K562 (cell line): ENCODE measurements at regions not wholly inside any gene's neighbourhood (a gene's known extent, or its start where the extent isn't known, plus 50 kb on each side); places are given as distances from the start of the nearest gene placed in this dataset.

Source experiments
- ATAC-seq: fragments of 200-7000 bp; cut with Tn5 transposase; 3 replicates; pipeline ENCODE4 v1.9.1; 2020; ENCODE audit warnings: moderate library complexity
- BruUV-seq: library from RNA; stranded (reverse); fragments of 400-500 nt; replicated peaks from 2 replicates; lab custom pipeline; 2021; lab: Mats Ljungman, UMichigan
- CTCF ChIA-PET: fragments of 300-600 bp; formaldehyde crosslinking; extraction: SDS; loops from one replicate; lab custom pipeline; 2021; ENCODE audit warnings: low intra/inter-chr PET ratio; lab: Yijun Ruan, JAX
- POLR2A ChIA-PET: fragments of 300-600, 350-650 bp; sonication (Branson Sonifier 250); formaldehyde crosslinking; extraction: SDS; loops from one replicate; lab custom pipeline; 2021; ENCODE audit warnings: antibody characterized with exemption, inconsistent platforms; lab: Yijun Ruan, JAX
- DNase-seq, 4 experiments: peaks; one replicate each; pipeline versions ENCODE4 v3.0.0 to v3.0.0-alpha.2; 2011 to 2018; ENCODE audit warnings: low spot score in 3 of 4, mixed read lengths in 3 of 4; ENCODE audit errors: extremely low read depth in 1 of 4
- FAIRE-seq: peaks from 2 replicates; lab custom pipeline; 2011; peaks lifted over from hg19 to GRCh38; lab: Jason Lieb, UNC
- H2AFZ ChIP-seq: 2 replicates; pipeline ENCODE4 v1.6.0; 2011; ENCODE audit warnings: low read depth, low read length, control low read depth, inconsistent platforms
- H3K27ac ChIP-seq: fragments of 200-600 bp; 3 replicates; pipeline ENCODE4 v1.8.0; 2011; ENCODE audit warnings: low read depth, mild to moderate bottlenecking, control low read depth, inconsistent platforms, low read length, moderate library complexity, mixed read lengths; ENCODE audit errors: extremely low read depth
- H3K27me3 ChIP-seq, 2 experiments: fragments of 300-600 bp in 1 of 2; 2 replicates in 1 of 2; 3 replicates in 1 of 2; pipeline versions ENCODE4 v1.6.0 to v1.8.0; 2011; ENCODE audit warnings: inconsistent platforms in 2 of 2, low read length in 2 of 2, mild to moderate bottlenecking in 1 of 2, mixed read lengths in 1 of 2, moderate library complexity in 1 of 2; ENCODE audit not compliant: control insufficient read depth in 2 of 2, insufficient read depth in 2 of 2
- H3K36me3 ChIP-seq: fragments of 300-600 bp; 3 replicates; pipeline ENCODE4 v1.8.0; 2011; ENCODE audit warnings: mild to moderate bottlenecking, low read length, inconsistent platforms; ENCODE audit not compliant: control insufficient read depth, insufficient read depth
- H3K4me1 ChIP-seq, 2 experiments: fragments of 200-600 bp in 1 of 2; replicated peaks in 1 of 2; 2 replicates in 1 of 2; 3 replicates in 1 of 2; pipeline versions ENCODE4 v1.5.1 to v1.8.0; 2011; ENCODE audit warnings: inconsistent platforms in 2 of 2, low read length in 2 of 2, mild to moderate bottlenecking in 1 of 2, mixed read lengths in 1 of 2, moderate library complexity in 1 of 2; ENCODE audit not compliant: control insufficient read depth in 2 of 2, insufficient read depth in 2 of 2
- H3K4me2 ChIP-seq: 2 replicates; pipeline ENCODE4 v1.6.1; 2011; ENCODE audit warnings: low read length, control low read depth, inconsistent platforms, mixed read lengths; ENCODE audit not compliant: insufficient read depth
- H3K4me3 ChIP-seq: fragments of 200-600 bp; sonication (generic), shearing (Covaris generic); 2 replicates; pipeline ENCODE4 v1.5.1; 2016; ENCODE audit warnings: control low read depth, inconsistent platforms
- H3K79me2 ChIP-seq: fragments of 200-600 bp; 3 replicates; pipeline ENCODE4 v1.8.0; 2011; ENCODE audit warnings: low read length, inconsistent platforms; ENCODE audit not compliant: control insufficient read depth, insufficient read depth
- H3K9ac ChIP-seq, 2 experiments: 2 replicates each; pipeline versions ENCODE4 v1.6.0 to v1.6.1; 2011; ENCODE audit warnings: low read depth in 2 of 2, low read length in 2 of 2, control low read depth in 1 of 2, inconsistent platforms in 1 of 2, mild to moderate bottlenecking in 1 of 2, mixed read lengths in 1 of 2; ENCODE audit not compliant: insufficient read depth in 1 of 2
- H3K9me1 ChIP-seq: one replicate; pipeline ENCODE4 v1.6.0; 2011; ENCODE audit warnings: inconsistent platforms, mild to moderate bottlenecking, low read length, moderate library complexity; ENCODE audit not compliant: control insufficient read depth, insufficient read depth
- H3K9me3 ChIP-seq: replicated peaks from 2 replicates; pipeline ENCODE4 v1.5.1; 2011; ENCODE audit warnings: low read depth, low read length, inconsistent platforms; ENCODE audit not compliant: control insufficient read depth, insufficient read depth
- H4K20me1 ChIP-seq: replicated peaks from 2 replicates; pipeline ENCODE4 v1.6.1; 2011; ENCODE audit warnings: low read length, inconsistent platforms, mixed read lengths; ENCODE audit not compliant: control insufficient read depth, insufficient read depth
- FOXK1 ChIP-seq: sonication (generic); formaldehyde crosslinking; IDR thresholded peaks from 2 replicates; pipeline ENCODE4 v1.8.0; 2022; ENCODE audit warnings: missing genetic modification reagents, mild to moderate bottlenecking, borderline replicate concordance
- GTF2E2 ChIP-seq: fragments of 200-800 bp; sonication (Bioruptor generic); IDR thresholded peaks from 2 replicates; pipeline ENCODE4 v1.6.1; 2016; ENCODE audit warnings: missing genetic modification characterization, missing compliant biosample characterization
- HNRNPH1 ChIP-seq: fragments of 200-400 bp; formaldehyde crosslinking; optimal IDR thresholded peaks from 2 replicates; pipeline ENCODE3; 2017; ENCODE audit warnings: low read depth, mild to moderate bottlenecking, low read length, moderate library complexity
- KDM5B ChIP-seq: fragments of 200-600 bp; sonication (generic); IDR thresholded peaks from 2 replicates; pipeline ENCODE4 v1.6.1; 2012; ENCODE audit warnings: low read depth, mild to moderate bottlenecking, moderate library complexity, low read length, control low read depth, inconsistent platforms; ENCODE audit not compliant: insufficient replicate concordance
- RBM15 ChIP-seq: fragments of 200-400 bp; formaldehyde crosslinking; IDR thresholded peaks from 2 replicates; pipeline ENCODE4 v1.6.1; 2018; ENCODE audit warnings: mild to moderate bottlenecking, low read length, moderate library complexity; ENCODE audit not compliant: insufficient read depth
- SIX5 ChIP-seq, 2 experiments: IDR thresholded peaks; 2 replicates each; pipeline ENCODE4 v1.6.1; 2011; ENCODE audit warnings: low read length in 2 of 2, borderline replicate concordance in 1 of 2, low read depth in 1 of 2, mild to moderate bottlenecking in 1 of 2, moderate library complexity in 1 of 2; ENCODE audit not compliant: insufficient read depth in 1 of 2
- XRCC3 ChIP-seq: fragments of 450-650 bp; IDR thresholded peaks from 2 replicates; pipeline ENCODE4 v1.6.1; 2017; ENCODE audit warnings: mild to moderate bottlenecking, moderate library complexity
- ZBTB1 ChIP-seq: sonication (generic); formaldehyde crosslinking; IDR thresholded peaks from 2 replicates; pipeline ENCODE4 v1.8.1; 2023; ENCODE audit warnings: missing genetic modification reagents, low read depth, mild to moderate bottlenecking, borderline replicate concordance
- ZFP1 ChIP-seq: fragments of 450-650 bp; formaldehyde crosslinking; IDR thresholded peaks from 2 replicates; pipeline ENCODE4 v1.4.0; 2020; ENCODE audit warnings: mild to moderate bottlenecking, mixed read lengths
- ZNF436 ChIP-seq: fragments of 250-450, 450-650 bp; sonication (Bioruptor Pico); formaldehyde crosslinking; IDR thresholded peaks from 2 replicates; pipeline ENCODE4 v1.7.0; 2020; ENCODE audit warnings: mild to moderate bottlenecking
- ZNF785 ChIP-seq: fragments of 250-450 bp; sonication (Bioruptor Pico); IDR thresholded peaks from 2 replicates; pipeline ENCODE4 v1.4.0; 2020; ENCODE audit warnings: mild to moderate bottlenecking
- in situ Hi-C: fragments of 300-500 bp; cut with MboI; formaldehyde crosslinking; loops from 4 replicates; pipeline ENCODE4 v1.15.0; 2018; ENCODE audit warnings: inconsistent platforms, mixed read lengths
- intact Hi-C: fragments of 100-400 bp; cut with micrococcal nuclease; formaldehyde crosslinking; loops from 2 replicates; pipeline ENCODE4 v1.14.2; 2022
- TF ChIP-seq, protein P1 (sequence below): IDR thresholded peaks from 3 replicates; pipeline ENCODE4 v1.6.1; 2011; ENCODE audit warnings: borderline replicate concordance, mild to moderate bottlenecking; ENCODE audit not compliant: insufficient read length, insufficient read depth
- TF ChIP-seq, protein P2 (sequence below): sonication (generic); formaldehyde crosslinking; IDR thresholded peaks from 2 replicates; pipeline ENCODE4 v1.8.1; 2022; ENCODE audit warnings: missing genetic modification reagents

DNA sequence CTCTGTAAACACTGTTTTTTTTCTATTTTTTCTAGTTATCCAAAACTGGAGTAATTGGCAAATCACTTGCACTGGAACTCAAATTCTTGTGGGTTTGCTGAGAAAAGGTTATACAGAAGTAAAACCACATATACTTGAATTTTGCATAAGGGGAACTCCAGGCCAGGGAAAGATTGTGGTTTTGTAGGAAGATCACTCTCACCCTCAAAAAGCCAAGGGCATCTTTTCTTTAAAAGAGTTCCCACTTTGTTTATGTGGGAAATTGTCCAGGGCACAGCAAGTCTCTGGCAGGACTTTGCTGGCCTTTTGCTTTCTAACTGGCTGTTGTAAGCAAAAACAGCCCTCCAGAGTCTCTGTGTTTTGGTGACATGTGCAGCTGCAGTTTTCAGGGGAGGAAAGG, 340.3 kb upstream of the RBMS3 start:
- no peak for ATAC-seq
- no peaks in the 10 kb centered on the region for H3K36me3 ChIP-seq
- H2AFZ ChIP-seq, result no peak overlapping the region
- no peaks in the 10 kb centered on the region for H3K9me1 ChIP-seq
- H4K20me1 ChIP-seq, result no peaks in the 10 kb centered on the region
- no peaks in the 10 kb centered on the region for H3K4me1 ChIP-seq
- in situ Hi-C loops, result no loop called here
- POLR2A ChIA-PET, result no interaction called here
- intact Hi-C loops, result no loop called here
- no peak overlapping the region for H3K27ac ChIP-seq
- no peak for TF ChIP-seq ZNF785 (CRISPR knock-in tag)
- no peak for TF ChIP-seq RBM15
- TF ChIP-seq, protein P1, sequence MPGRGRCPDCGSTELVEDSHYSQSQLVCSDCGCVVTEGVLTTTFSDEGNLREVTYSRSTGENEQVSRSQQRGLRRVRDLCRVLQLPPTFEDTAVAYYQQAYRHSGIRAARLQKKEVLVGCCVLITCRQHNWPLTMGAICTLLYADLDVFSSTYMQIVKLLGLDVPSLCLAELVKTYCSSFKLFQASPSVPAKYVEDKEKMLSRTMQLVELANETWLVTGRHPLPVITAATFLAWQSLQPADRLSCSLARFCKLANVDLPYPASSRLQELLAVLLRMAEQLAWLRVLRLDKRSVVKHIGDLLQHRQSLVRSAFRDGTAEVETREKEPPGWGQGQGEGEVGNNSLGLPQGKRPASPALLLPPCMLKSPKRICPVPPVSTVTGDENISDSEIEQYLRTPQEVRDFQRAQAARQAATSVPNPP, result no peak
- TF ChIP-seq SIX5 (IDR thresholded peaks at IDR 0.05; ENCODE audit: borderline replicate concordance in 1 of 2, insufficient read depth in 1 of 2, low read depth in 1 of 2, low read length in 2 of 2), result no peak
- TF ChIP-seq, protein P2, sequence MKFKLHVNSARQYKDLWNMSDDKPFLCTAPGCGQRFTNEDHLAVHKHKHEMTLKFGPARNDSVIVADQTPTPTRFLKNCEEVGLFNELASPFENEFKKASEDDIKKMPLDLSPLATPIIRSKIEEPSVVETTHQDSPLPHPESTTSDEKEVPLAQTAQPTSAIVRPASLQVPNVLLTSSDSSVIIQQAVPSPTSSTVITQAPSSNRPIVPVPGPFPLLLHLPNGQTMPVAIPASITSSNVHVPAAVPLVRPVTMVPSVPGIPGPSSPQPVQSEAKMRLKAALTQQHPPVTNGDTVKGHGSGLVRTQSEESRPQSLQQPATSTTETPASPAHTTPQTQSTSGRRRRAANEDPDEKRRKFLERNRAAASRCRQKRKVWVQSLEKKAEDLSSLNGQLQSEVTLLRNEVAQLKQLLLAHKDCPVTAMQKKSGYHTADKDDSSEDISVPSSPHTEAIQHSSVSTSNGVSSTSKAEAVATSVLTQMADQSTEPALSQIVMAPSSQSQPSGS (CRISPR knock-in tag), result no peak
- no peak for TF ChIP-seq ZFP1 (CRISPR knock-in tag)
- TF ChIP-seq KDM5B, result no peak
- TF ChIP-seq ZBTB1 (CRISPR knock-in tag), result no peak
- no peak for TF ChIP-seq ZNF436 (CRISPR knock-in tag)
- TF ChIP-seq FOXK1, result no peak
- TF ChIP-seq HNRNPH1, result no peak
- no peak for TF ChIP-seq XRCC3
- no peak for TF ChIP-seq GTF2E2 (tag)
- no peaks in the 10 kb centered on the region for H3K27me3 ChIP-seq
- no peak for DNase-seq
- no peaks in the 10 kb centered on the region for H3K79me2 ChIP-seq
- no peaks in the 10 kb centered on the region; the same call in 1 of the 2 replicates for H3K9me3 ChIP-seq
- H3K4me2 ChIP-seq, result no peak overlapping the region
- no peak overlapping the region for H3K4me3 ChIP-seq
- CTCF ChIA-PET, result no interaction called here
- FAIRE-seq, result no peak
- BruUV-seq, result no TSS peak
- H3K9ac ChIP-seq, result no peak overlapping the region
